Neural crest cell (in vitro differentiated cells): ENCODE measurements at regions not wholly inside any gene's neighbourhood (a gene's known extent, or its start where the extent isn't known, plus 50 kb on each side); places are given as distances from the start of the nearest gene placed in this dataset.

Experiments
- DNase-seq: peaks from one replicate; pipeline ENCODE4 v3.0.0; 2021; ENCODE audit warnings: low read depth, mixed read lengths, low spot score
- H3K27ac Mint-ChIP-seq: one replicate; pipeline ENCODE4 v1.8.0; 2021; ENCODE audit warnings: mild to moderate bottlenecking, mixed read lengths; ENCODE audit not compliant: unreplicated experiment
- H3K27me3 Mint-ChIP-seq: 2 replicates; pipeline ENCODE4 v1.8.0; 2021; ENCODE audit warnings: low read depth, mild to moderate bottlenecking, mixed read lengths
- H3K36me3 Mint-ChIP-seq: 2 replicates; pipeline ENCODE4 v1.8.0; 2021; ENCODE audit warnings: low read depth, mild to moderate bottlenecking, mixed read lengths
- H3K4me1 Mint-ChIP-seq: 2 replicates; pipeline ENCODE4 v1.8.0; 2021; ENCODE audit warnings: mixed read lengths
- H3K4me3 Mint-ChIP-seq: one replicate; pipeline ENCODE4 v1.8.0; 2021; ENCODE audit warnings: mild to moderate bottlenecking, mixed read lengths
- H3K9me3 Mint-ChIP-seq: 2 replicates; pipeline ENCODE4 v1.8.0; 2021; ENCODE audit warnings: mixed read lengths
- TF ChIP-seq, protein P1 (sequence below): fragments of 200-600 bp; sonication (generic); conservative IDR thresholded peaks from 2 replicates; pipeline ENCODE4 v1.5.0; 2021; ENCODE audit warnings: antibody characterized with exemption, mild to moderate bottlenecking

DNA sequence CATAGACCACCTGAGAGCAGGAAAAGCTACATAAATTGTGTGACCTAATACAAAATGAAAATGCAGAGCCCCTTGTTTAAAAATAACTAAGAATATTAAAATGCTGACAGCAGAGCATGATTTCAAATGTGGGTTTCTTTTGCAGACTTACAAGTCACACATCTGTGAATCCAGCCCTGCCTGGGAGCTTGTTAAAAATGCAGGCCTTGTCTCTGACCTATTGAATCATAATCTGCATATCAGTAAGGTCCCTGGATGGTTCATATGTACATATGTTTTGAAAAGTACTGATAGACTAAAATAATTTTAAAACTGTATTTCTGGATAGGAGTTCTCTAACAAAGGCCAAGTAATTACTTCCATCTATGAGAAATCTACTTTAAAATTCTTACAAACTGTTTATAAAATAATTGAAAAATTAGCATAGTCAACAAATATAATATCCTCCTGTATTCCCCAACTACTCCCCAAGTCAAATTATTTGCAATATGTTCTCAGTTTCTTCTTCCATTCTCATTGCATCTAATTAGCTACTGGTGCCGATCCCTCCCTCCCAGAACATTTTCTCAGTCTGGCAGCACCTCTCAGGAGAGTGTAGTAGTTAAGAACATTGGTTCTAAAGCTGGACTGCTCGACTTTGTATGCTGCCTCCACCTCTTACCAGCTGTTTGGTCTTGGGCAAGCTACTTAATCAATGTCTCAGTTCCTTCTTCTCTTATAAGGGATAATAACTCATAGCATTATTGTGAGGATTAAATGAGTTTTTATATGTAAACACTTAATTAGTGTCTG is 1040.4 kb upstream of the CDH2 start:
- Mint-ChIP-seq H3K9me3 (peaks cover 5% of the 10 kb centered on the region), H3K27me3 (no peaks in the 10 kb centered on the region), H3K27ac (no peak overlapping the region), H3K4me3 (no peak overlapping the region), H3K36me3 (no peaks in the 10 kb centered on the region), H3K4me1 (no peaks in the 10 kb centered on the region)
- TF ChIP-seq, protein P1, sequence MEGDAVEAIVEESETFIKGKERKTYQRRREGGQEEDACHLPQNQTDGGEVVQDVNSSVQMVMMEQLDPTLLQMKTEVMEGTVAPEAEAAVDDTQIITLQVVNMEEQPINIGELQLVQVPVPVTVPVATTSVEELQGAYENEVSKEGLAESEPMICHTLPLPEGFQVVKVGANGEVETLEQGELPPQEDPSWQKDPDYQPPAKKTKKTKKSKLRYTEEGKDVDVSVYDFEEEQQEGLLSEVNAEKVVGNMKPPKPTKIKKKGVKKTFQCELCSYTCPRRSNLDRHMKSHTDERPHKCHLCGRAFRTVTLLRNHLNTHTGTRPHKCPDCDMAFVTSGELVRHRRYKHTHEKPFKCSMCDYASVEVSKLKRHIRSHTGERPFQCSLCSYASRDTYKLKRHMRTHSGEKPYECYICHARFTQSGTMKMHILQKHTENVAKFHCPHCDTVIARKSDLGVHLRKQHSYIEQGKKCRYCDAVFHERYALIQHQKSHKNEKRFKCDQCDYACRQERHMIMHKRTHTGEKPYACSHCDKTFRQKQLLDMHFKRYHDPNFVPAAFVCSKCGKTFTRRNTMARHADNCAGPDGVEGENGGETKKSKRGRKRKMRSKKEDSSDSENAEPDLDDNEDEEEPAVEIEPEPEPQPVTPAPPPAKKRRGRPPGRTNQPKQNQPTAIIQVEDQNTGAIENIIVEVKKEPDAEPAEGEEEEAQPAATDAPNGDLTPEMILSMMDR: no peak
- no peak for DNase-seq

DNA sequence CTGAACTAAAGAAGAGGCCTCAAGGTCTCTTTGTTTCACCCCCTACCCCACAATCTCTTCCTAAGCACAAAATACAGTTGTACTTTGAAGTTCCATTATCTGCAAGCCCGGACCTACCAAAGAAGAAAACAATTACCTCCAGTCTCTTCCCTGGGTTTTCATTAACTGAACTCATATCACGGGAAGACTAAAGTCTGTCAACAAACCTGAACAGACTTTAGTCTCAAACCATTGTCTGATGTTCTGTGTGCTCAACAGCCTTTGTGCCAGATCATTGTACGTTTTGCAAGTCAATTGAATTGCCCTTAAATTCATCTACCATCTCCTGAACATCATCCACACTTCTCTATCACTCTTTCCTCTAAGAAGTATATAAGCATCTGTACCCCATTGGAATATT is 1021.9 kb upstream of the CDH2 start:
- no peaks in the 10 kb centered on the region for H3K27me3 Mint-ChIP-seq
- H3K4me1 Mint-ChIP-seq: no peaks in the 10 kb centered on the region
- H3K4me3 Mint-ChIP-seq: no peak overlapping the region
- H3K36me3 Mint-ChIP-seq: no peaks in the 10 kb centered on the region
- peaks cover 2% of the 10 kb centered on the region for H3K9me3 Mint-ChIP-seq
- DNase-seq: no peak
- H3K27ac Mint-ChIP-seq: no peak overlapping the region
- TF ChIP-seq, protein P1: no peak

DNA sequence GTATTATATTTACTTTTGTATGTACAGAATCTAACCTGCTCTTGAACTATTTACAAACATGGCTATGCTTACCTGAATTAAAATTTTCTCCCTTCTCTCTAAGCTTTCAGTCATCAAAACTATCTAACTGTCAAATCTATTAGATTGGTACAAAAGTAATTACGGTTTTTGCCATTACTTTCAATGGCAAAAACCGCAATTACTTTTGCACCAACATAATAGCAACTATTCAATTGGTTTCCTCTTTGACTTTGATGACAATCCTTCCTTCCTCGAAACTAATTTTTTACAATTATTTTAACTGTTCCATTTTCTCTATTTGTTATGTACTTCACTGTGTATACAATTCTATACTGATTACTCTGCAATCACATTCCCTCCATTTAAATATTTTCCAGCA is 1019.4 kb upstream of the CDH2 start:
- no peak for DNase-seq
- TF ChIP-seq, protein P1: no peak
- Mint-ChIP-seq H3K9me3 (peaks cover 2% of the 10 kb centered on the region), H3K27me3 (no peaks in the 10 kb centered on the region), H3K27ac (no peak overlapping the region), H3K36me3 (no peaks in the 10 kb centered on the region), H3K4me3 (no peak overlapping the region), H3K4me1 (no peaks in the 10 kb centered on the region)

DNA sequence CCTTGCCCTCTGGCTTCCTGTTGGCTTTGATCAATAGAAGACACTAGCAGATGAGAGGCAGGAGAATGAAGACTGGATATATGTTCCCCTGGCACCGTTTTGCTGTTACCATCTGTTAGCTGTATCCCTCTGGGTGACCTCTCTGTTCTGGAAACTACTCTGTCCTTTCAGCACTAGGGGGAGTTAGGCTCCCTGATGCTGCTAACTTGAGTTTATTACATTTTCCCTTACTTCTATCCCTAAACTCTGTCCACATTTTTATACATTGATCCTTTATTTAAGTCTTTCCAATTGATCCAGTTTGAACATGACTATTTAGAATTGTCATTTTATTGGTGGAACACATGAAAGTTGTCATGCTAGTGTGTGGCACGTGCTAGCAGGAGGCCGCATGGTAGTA is 1014.3 kb upstream of the CDH2 start:
- no peak for DNase-seq
- Mint-ChIP-seq H3K4me3 (no peak overlapping the region), H3K27me3 (no peaks in the 10 kb centered on the region), H3K36me3 (no peaks in the 10 kb centered on the region), H3K9me3 (no peaks in the 10 kb centered on the region), H3K27ac (no peak overlapping the region), H3K4me1 (no peaks in the 10 kb centered on the region)
- TF ChIP-seq, protein P1: peak; percentile 53

DNA sequence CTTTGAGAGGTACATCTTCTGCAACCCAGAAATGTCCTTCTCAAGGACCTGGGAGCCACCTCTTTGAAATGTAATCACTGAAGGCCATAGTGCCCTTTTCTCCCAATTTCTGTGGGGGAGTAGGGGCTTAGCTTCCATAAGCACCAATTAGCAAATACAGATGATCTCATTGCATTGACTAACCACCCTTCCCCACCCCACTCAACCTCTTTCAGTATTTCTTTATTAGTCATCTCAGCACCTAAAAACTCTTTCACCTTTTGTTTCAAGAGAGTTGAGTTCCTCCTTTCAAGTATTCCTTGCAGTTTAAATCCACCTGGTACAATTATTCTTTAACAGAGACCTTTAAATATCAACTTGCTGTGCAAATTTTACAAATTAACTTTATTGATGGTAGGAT is 1011.8 kb upstream of the CDH2 start:
- DNase-seq: no peak
- TF ChIP-seq, protein P1: no peak
- H3K9me3 Mint-ChIP-seq: no peaks in the 10 kb centered on the region
- H3K36me3 Mint-ChIP-seq: no peaks in the 10 kb centered on the region
- no peaks in the 10 kb centered on the region for H3K4me1 Mint-ChIP-seq
- no peak overlapping the region for H3K27ac Mint-ChIP-seq
- H3K27me3 Mint-ChIP-seq: no peaks in the 10 kb centered on the region
- H3K4me3 Mint-ChIP-seq: no peak overlapping the region
